NCI-H446 treated with DMSO at 0.1 percent for 48 hours (cell line): ENCODE measurements at regions not wholly inside any gene's neighbourhood (a gene's known extent, or its start where the extent isn't known, plus 50 kb on each side); places are given as distances from the start of the nearest gene placed in this dataset.

ENCODE experiments used
- DNase-seq: peaks from one replicate; lab custom pipeline; 2025; lab: John Stamatoyannopoulos, UW

GRCh38 chr2:5751873-5752482 lies 59.8 kb downstream of the SOX11 start:
- no peak for DNase-seq

GRCh38 chr2:5756272-5756671 lies 64.1 kb downstream of the SOX11 start:
- DNase-seq = no peak

- DNase-seq = no peak
Measured at GRCh38 chr2:5758346-5758745, 66.2 kb downstream of the SOX11 start.

GRCh38 chr2:5759949-5760348 lies 67.8 kb downstream of the SOX11 start:
- no peak for DNase-seq

DNA sequence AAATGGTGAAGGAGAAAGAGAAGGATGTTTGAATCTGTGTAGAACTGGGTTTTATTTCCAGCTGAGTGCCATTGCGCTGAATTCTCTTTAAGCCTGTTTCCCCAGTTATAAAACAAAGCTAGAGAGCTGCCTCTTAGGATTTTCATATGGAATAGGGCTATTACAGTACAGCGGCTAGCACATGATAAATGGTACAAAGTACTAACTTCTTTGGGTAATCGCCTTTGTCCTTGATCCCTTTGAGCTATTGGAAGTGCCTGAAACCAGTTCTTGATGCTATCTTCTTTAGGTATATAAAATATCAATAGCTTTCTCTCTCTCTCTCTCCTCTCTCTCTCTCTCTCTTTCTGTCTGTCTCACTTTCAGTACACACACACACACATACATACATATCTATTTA lies 71.3 kb downstream of the SOX11 start:
- no peak for DNase-seq

GRCh38 chr2:5764041-5764440 lies 71.9 kb downstream of the SOX11 start:
- no peak for DNase-seq

GRCh38 chr2:5766056-5766455 lies 73.9 kb downstream of the SOX11 start:
- no peak for DNase-seq

DNA sequence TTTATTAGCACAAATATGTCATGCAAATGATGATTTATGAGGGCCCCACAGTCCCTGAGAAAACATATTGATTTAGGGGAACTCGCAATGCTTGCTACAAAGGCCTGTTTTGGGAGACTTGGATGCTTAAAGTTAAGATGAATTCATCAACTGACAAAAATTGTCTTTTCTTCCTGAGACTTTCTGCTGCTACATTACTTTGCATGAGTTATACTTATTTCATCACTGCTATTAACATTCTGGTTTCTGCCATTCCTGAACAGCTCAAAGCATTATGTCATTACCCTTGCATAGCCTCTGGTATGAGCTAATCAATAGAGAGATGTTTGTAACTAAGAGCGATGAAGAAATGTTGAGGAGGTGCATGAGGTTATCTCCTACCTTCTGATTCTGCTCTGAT lies 74.4 kb downstream of the SOX11 start:
- no peak for DNase-seq

- DNase-seq = no peak
Measured at GRCh38 chr2:5777131-5777535, 84.9 kb downstream of the SOX11 start.

DNA sequence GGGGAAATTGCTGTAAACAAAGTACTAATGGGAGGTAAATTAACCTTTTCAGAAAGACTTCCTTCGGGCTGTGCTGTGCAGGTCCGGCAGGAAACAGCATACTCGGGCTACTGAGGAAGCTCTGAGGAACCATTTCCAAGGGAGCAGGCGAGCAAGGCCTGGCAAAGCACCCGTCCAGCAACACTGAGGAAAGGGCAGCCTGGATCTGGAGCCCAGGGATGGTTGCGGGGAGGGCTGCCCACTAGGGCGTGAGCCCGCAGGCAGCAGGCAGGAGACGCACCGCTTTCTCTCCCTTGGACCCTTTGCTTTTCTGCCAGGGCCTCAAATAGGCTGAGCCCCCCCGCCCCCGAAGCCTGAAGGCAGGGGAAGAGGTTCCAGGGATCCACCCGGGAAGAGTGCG lies 89.5 kb downstream of the SOX11 start:
- no peak for DNase-seq

DNA sequence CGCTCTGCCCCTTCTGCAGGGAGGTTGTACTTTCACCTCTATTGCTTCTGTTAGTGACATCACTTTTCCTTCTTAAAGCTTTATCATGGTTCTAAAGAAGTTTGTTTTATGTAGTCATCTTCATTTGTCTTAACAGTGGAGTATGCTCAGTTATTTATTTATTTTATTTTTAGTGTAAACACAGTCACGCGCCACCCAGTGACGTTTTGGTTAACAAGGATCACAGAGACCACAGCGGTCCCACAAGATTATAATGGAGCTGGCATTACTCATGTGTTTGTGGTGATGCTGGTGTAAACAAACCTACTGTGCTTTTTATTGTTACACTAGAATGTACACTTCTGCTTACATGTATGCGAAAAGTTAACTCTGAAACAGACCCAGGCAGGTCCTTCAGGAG lies 89.9 kb downstream of the SOX11 start:
- no peak for DNase-seq

DNA sequence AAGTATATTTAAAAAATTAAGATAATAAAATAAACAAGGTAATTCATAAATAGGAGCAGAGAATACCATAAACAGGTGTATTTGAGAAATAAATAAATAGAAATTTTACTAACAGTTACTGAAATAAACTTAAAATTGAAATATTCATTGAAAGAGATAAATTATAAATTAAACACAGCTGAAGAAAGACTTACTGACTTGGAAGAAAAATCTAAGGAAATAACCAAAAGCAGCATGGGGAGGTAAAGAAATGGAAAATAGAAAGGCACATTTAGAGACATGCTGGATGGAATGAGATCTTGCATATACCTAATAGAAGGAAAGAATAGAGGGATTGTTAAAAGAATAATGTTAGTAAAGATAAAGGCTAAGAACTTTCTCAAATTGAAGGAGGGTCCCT lies 96.3 kb downstream of the SOX11 start:
- no peak for DNase-seq

GRCh38 chr2:5791371-5791770 lies 99.2 kb downstream of the SOX11 start:
- DNase-seq = no peak

- no peak for DNase-seq
Measured at GRCh38 chr2:5794012-5794411, 101.8 kb downstream of the SOX11 start.

DNA sequence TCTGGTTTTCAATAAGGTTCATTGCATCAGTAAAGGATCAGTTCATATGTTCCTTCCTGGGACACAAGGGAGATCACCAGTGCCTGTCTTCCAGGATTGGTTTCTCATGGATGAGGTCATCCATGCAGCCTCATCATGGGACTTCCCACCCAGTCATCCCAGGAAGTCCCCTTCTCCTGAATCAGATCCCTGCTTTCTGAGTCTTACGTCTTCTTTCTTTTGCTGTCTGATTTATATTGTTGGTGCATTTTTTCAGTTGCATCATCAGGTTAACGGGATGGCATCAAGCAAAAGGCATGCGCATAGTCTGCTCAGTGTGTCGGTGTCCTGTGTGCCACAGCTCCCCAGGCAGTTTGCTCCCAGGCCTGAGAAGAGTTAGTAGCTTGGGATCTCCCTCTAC lies 105.9 kb downstream of the SOX11 start:
- DNase-seq = no peak

DNA sequence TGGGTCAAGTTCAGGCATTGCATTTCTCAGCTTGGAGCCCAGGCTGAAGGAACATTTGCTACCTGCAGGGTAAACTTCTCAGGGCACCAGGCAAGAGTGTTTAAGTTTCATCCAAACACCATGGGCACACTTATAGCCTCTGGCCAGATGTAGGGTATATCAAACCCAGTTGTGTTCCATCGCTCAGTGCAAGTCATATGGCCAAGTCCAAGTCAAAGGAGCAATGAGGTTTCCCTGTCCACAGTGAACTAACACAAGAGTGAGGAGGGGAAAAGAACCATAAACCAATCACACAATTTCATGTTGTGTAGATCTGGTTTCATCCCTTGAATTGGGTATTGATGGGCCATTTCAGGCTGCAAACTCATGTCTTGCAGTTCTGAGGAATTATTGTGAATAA lies 107.2 kb downstream of the SOX11 start:
- DNase-seq = no peak

- DNase-seq = no peak
Measured at GRCh38 chr2:5803547-5803946, 111.4 kb downstream of the SOX11 start.

GRCh38 chr2:5818961-5819600 lies 126.9 kb downstream of the SOX11 start:
- no peak for DNase-seq

DNA sequence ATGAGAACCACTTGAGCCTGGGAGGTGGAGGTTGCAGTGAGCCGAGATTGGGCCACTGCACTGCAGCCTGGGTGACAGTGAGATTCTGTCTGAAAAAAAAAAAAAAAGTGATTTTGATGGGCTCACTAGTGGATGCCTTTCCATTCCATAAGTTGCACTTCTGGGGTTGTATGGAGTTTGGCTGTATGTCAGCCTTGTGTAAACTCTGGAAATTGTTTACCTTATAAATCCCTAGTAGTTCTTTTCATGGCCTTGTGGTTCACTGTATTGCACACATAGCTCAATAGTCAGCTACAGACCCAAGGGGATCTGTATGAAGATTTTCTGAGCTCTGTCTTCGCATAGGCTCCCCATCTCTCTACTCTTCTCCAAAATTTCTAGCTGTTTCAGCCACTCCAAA lies 131.9 kb downstream of the SOX11 start:
- DNase-seq = no peak

GRCh38 chr2:5825686-5826085 lies 133.5 kb downstream of the SOX11 start:
- DNase-seq = no peak

DNA sequence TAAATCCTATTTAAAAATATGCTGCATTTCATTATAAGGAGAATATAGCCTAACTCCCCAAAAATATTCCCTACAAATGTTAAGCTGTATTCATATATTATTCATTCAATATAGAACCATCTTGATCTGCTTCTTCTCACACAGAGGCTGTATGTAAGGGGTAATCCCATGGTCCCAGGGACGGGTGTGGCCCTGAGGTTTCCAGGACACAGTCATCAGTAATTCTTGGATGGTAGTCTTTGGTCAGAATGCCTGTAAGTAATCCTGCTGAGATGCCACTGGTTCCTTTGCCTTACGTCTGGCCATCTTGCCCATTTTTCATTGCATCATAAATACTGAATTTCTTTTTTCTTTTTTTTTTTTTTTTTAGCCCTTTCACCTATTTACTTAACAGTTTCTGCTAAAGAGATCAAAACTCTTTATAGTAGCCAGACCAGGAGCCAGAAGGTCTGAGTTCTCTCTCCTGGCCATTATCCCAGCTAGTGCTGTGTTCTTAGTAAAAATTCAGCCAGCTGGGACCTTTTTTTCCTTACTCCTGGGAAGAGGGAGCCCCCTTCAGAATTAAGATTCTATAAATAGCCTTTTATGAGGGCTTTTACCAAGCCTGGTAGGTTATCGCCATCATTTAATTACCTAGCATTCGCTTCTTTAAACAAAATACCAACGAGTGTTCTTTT lies 134.9 kb downstream of the SOX11 start:
- no peak for DNase-seq

DNA sequence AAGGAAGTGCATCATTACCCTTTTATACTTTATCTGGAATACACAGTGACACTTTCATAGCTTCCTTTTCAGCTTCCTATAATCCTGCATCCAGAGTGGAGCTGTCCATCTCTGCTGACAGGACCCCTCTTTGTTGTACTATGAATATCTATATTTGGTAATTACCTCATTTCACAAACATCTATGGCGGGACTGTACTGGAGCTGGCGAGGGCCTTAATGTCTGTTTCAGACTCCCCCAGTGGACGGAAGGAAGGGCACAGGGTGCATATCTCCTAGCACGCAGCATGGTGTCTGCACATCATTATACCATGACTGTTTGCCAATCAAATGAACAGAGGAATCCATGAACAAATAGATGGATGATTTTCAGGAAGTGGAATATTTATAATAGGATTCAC lies 142.3 kb downstream of the SOX11 start:
- DNase-seq = no peak

- DNase-seq = no peak
Measured at GRCh38 chr2:5839550-5839949, 147.4 kb downstream of the SOX11 start.

DNA sequence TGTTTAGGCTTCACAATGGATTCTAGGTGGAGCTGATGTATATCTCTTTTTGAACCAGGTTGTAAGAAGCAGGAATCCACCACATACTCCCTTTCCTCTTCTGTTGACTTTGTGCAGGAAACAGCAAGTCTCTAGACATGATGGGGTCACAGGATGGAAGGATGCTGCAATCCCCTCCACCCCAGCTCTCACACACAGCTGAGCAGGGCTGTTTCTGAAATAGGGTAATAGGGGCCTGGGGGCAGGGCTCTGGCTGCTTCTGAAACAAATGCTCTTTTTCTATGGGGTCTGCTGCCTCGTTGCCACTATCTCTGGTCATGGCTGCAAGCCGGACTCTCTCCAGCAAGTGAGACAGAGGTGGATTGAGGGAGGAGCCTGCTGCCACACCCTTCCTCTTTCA lies 148.9 kb downstream of the SOX11 start:
- no peak for DNase-seq
